Common myeloid progenitor, CD34-positive (primary cell): ENCODE measurements at regions not wholly inside any gene's neighbourhood (a gene's known extent, or its start where the extent isn't known, plus 50 kb on each side); places are given as distances from the start of the nearest gene placed in this dataset.

Source experiments
- CTCF ChIA-PET: fragments of 350-600 bp; sonication (Branson Sonifier 250); formaldehyde crosslinking; loops from one replicate; lab custom pipeline; 2021; ENCODE audit warnings: antibody characterized with exemption; lab: Charles Lee
- POLR2A ChIA-PET: fragments of 350-600 bp; sonication (Branson Sonifier 250); formaldehyde crosslinking; loops from one replicate; lab custom pipeline; 2021; ENCODE audit warnings: antibody characterized with exemption; lab: Charles Lee
- DNase-seq, 3 donors: peaks; one replicate each; pipeline versions ENCODE4 v3.0.0 to v3.0.0-alpha.2; 2013
- H3K27ac ChIP-seq, 2 experiments: 1 replicate in 1 of 2; 2 replicates in 1 of 2; pipeline ENCODE4 v1.7.0; 2013; ENCODE audit warnings: inconsistent platforms in 2 of 2, low read length in 2 of 2, mild to moderate bottlenecking in 2 of 2, low read depth in 1 of 2, moderate library complexity in 1 of 2; ENCODE audit not compliant: severe bottlenecking in 2 of 2, insufficient read depth in 1 of 2, poor library complexity in 1 of 2
- H3K27me3 ChIP-seq, 5 experiments: replicated peaks in 2 of 5; 1 replicate in 3 of 5; 2 replicates in 2 of 5; pipeline versions ENCODE4 v1.6.1 to v1.7.0; 2013; ENCODE audit warnings: low read length in 4 of 5, mild to moderate bottlenecking in 2 of 5, moderate library complexity in 2 of 5, inconsistent platforms in 1 of 5; ENCODE audit not compliant: insufficient read depth in 5 of 5, control insufficient read depth in 4 of 5
- H3K36me3 ChIP-seq, 4 experiments: 1 replicate in 2 of 4; 2 replicates in 2 of 4; pipeline versions ENCODE4 v1.6.1 to v1.7.0; 2013; ENCODE audit warnings: low read length in 3 of 4, control low read depth in 1 of 4, mild to moderate bottlenecking in 1 of 4; ENCODE audit not compliant: control insufficient read depth in 4 of 4, insufficient read depth in 4 of 4
- H3K4me1 ChIP-seq, 4 experiments: 1 replicate in 3 of 4; 2 replicates in 1 of 4; pipeline versions ENCODE4 v1.6.1 to v1.7.1; 2013; ENCODE audit warnings: low read length in 3 of 4, mild to moderate bottlenecking in 3 of 4, control low read depth in 1 of 4, inconsistent platforms in 1 of 4, moderate library complexity in 1 of 4; ENCODE audit not compliant: control insufficient read depth in 4 of 4, insufficient read depth in 4 of 4; ENCODE audit errors: control extremely low read depth in 1 of 4
- H3K4me3 ChIP-seq, 7 experiments: 1 replicate in 4 of 7; 2 replicates in 3 of 7; pipeline versions ENCODE4 v1.5.1 to v1.7.0; 2013; ENCODE audit warnings: mild to moderate bottlenecking in 7 of 7, low read length in 6 of 7, moderate library complexity in 6 of 7, inconsistent platforms in 2 of 7, low read depth in 2 of 7, control low read depth in 1 of 7; ENCODE audit not compliant: insufficient read depth in 4 of 7, control insufficient read depth in 1 of 7; ENCODE audit errors: extremely low read depth in 1 of 7
- H3K9me3 ChIP-seq, 5 experiments: 1 replicate in 4 of 5; 2 replicates in 1 of 5; pipeline versions ENCODE4 v1.6.1 to v1.7.1; 2013; ENCODE audit warnings: low read length in 4 of 5, mild to moderate bottlenecking in 2 of 5, inconsistent platforms in 1 of 5, low read depth in 1 of 5, moderate library complexity in 1 of 5; ENCODE audit not compliant: control insufficient read depth in 4 of 5, insufficient read depth in 2 of 5; ENCODE audit errors: control extremely low read depth in 1 of 5
- WGBS: methylation state at CpG from one replicate; pipeline ENCODE4 v1.1.5; 2013; ENCODE audit not compliant: insufficient coverage; 5-methylcytosine and 5-hydroxymethylcytosine counted together

- Histone ChIP-seq H3K27me3 (no peaks in the 10 kb centered on the region), H3K4me1 (no peaks in the 10 kb centered on the region), H3K36me3 (no peaks in the 10 kb centered on the region), H3K27ac (no peak overlapping the region), H3K9me3 (no peaks in the 10 kb centered on the region), H3K4me3 (no peak overlapping the region)
- ChIA-PET POLR2A (no interaction called here), CTCF (interaction anchor here (1.4 kb wide), 1 partner anchor 11 kb away, joined by 6 read pairs; no protein-coding TSS in a partner anchor)
- no peak for DNase-seq
- WGBS, result 92% methylated on average over 2 of the region's 3 CpGs
These were observed 254.7 kb upstream of the OBI1 start for GRCh38 chr13:78913656-78914055.

GRCh38 chr13:78910147-78910546 lies 251.2 kb upstream of the OBI1 start:
- Histone ChIP-seq H3K27ac (no peak overlapping the region), H3K9me3 (no peaks in the 10 kb centered on the region), H3K36me3 (no peaks in the 10 kb centered on the region), H3K27me3 (no peaks in the 10 kb centered on the region), H3K4me1 (no peaks in the 10 kb centered on the region), H3K4me3 (no peak overlapping the region)
- no peak for DNase-seq
- POLR2A ChIA-PET, result no interaction called here
- CTCF ChIA-PET, result no interaction called here
- WGBS, result 86% methylated on average over 7 of the region's 7 CpGs

GRCh38 chr13:78909276-78909675 lies 250.3 kb upstream of the OBI1 start:
- Histone ChIP-seq H3K36me3 (no peaks in the 10 kb centered on the region), H3K4me3 (no peak overlapping the region), H3K9me3 (no peaks in the 10 kb centered on the region), H3K27ac (no peak overlapping the region), H3K27me3 (no peaks in the 10 kb centered on the region), H3K4me1 (no peaks in the 10 kb centered on the region)
- no peak for DNase-seq
- ChIA-PET POLR2A (no interaction called here), CTCF (no interaction called here)
- 44% methylated on average over 3 of the region's 4 CpGs for WGBS

GRCh38 chr13:78907006-78907405 lies 248.1 kb upstream of the OBI1 start:
- H3K27ac ChIP-seq, result no peak overlapping the region

GRCh38 chr13:78897200-78897599 lies 238.2 kb upstream of the OBI1 start:
- Histone ChIP-seq H3K9me3 (no peaks in the 10 kb centered on the region), H3K27ac (no peak overlapping the region), H3K4me1 (no peaks in the 10 kb centered on the region), H3K36me3 (no peaks in the 10 kb centered on the region), H3K27me3 (no peaks in the 10 kb centered on the region), H3K4me3 (no peak overlapping the region)
- DNase-seq, result no peak
- CTCF ChIA-PET, result no interaction called here
- POLR2A ChIA-PET, result no interaction called here
- 88% methylated on average over 1 of the region's 2 CpGs for WGBS

More at GRCh38 chr13:78907006-78907405, 248.1 kb upstream of the OBI1 start:
- 72% methylated on average over 4 of the region's 5 CpGs for WGBS
- no peaks in the 10 kb centered on the region for H3K27me3 ChIP-seq
- DNase-seq, result no peak
- H3K9me3 ChIP-seq, result no peaks in the 10 kb centered on the region
- H3K4me3 ChIP-seq, result no peak overlapping the region
- no peaks in the 10 kb centered on the region for H3K4me1 ChIP-seq
- POLR2A ChIA-PET, result no interaction called here
- CTCF ChIA-PET, result no interaction called here
- no peaks in the 10 kb centered on the region for H3K36me3 ChIP-seq

- ChIA-PET CTCF (no interaction called here), POLR2A (no interaction called here)
- Histone ChIP-seq H3K9me3 (no peaks in the 10 kb centered on the region), H3K27ac (no peak overlapping the region), H3K4me3 (no peak overlapping the region), H3K36me3 (no peaks in the 10 kb centered on the region), H3K27me3 (no peaks in the 10 kb centered on the region), H3K4me1 (no peaks in the 10 kb centered on the region)
- no peak for DNase-seq
These were observed 225.6 kb upstream of the OBI1 start for GRCh38 chr13:78884571-78884970.

GRCh38 chr13:78881751-78882150 lies 222.8 kb upstream of the OBI1 start:
- POLR2A ChIA-PET, result no interaction called here
- no peak for DNase-seq
- no peaks in the 10 kb centered on the region for H3K27me3 ChIP-seq
- no peak overlapping the region for H3K4me3 ChIP-seq
- H3K27ac ChIP-seq, result no peak overlapping the region
- H3K36me3 ChIP-seq, result no peaks in the 10 kb centered on the region
- CTCF ChIA-PET, result no interaction called here
- peaks cover 0 to 2% (median 0%) of the 10 kb centered on the region in 5 experiments for H3K9me3 ChIP-seq
- H3K4me1 ChIP-seq, result no peaks in the 10 kb centered on the region
